ENCODE measurements at regions not wholly inside any gene's neighbourhood (a gene's known extent, or its start where the extent isn't known, plus 50 kb on each side); places are given as distances from the start of the nearest gene placed in this dataset.

GRCh38 chr2:175676813-175677212, 325.3 kb downstream of the LNPK start:
- TF ChIP-seq CTCF (IDR thresholded peaks at IDR 0.05) = no peak
- no peak for TF ChIP-seq POLR2A (IDR thresholded peaks at IDR 0.05)

Measured in testis (tissue), 2 donors.